ENCODE measurements at regions not wholly inside any gene's neighbourhood (a gene's known extent, or its start where the extent isn't known, plus 50 kb on each side); places are given as distances from the start of the nearest gene placed in this dataset.

DNA sequence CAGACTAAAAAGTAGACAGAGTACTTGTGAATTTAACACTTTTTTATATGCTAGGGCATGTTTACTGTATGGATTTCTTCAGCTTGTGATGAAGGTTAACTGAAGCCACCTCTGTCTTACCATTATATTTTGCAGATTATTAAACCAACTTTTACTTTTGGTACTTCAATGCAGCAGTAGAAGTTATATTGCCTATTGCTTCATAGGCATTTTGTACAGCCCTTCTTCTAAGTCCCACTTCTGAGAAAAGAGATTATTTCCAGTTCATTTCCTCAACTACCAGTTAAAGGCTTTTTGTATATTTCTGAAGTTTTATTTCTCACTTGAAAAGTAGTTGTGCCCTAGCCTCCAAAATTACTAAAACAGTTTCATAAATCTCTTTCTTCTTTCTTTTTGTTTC, 151.7 kb upstream of the FOXN2 start:
- DNase-seq (ENCODE audit: low spot score) (no peak), ATAC-seq (ENCODE audit: low FRiP score) (no peak)
- TF ChIP-seq, protein P1, sequence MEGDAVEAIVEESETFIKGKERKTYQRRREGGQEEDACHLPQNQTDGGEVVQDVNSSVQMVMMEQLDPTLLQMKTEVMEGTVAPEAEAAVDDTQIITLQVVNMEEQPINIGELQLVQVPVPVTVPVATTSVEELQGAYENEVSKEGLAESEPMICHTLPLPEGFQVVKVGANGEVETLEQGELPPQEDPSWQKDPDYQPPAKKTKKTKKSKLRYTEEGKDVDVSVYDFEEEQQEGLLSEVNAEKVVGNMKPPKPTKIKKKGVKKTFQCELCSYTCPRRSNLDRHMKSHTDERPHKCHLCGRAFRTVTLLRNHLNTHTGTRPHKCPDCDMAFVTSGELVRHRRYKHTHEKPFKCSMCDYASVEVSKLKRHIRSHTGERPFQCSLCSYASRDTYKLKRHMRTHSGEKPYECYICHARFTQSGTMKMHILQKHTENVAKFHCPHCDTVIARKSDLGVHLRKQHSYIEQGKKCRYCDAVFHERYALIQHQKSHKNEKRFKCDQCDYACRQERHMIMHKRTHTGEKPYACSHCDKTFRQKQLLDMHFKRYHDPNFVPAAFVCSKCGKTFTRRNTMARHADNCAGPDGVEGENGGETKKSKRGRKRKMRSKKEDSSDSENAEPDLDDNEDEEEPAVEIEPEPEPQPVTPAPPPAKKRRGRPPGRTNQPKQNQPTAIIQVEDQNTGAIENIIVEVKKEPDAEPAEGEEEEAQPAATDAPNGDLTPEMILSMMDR (IDR thresholded peaks at IDR 0.05), result no peak

DNA sequence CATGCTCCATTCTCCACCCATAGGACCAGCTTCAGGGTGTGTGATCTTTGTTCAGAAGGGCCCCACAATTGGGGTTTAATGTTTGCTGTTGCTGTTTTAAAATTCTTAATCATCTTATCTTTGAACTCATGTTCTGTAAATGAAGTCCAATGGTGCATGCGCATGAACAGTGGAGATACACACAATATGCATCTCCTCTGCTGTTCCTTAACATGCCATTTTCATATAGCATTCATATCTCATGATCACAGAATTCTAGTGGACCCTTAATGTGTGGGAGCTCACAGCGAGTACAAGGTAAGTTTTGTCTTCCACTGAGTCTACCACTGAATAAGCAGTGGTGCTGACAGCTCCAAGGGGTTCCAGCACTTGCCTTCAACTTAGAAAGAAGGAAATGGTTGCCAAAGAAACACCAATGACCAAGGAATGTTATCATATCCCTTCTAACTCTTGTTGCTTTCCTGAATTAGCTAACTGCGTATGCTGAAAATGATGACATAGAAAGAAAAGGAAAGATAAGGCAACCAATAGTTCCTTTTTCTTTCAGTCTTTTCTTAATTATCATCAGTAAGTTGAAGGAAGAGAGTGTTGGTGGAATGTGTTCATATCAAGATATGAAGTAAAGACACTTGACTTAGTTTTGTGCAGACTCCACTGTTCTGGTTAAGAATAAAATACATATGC, 149.3 kb upstream of the FOXN2 start:
- DNase-seq (ENCODE audit: low spot score) (no peak), ATAC-seq (ENCODE audit: low FRiP score) (no peak)
- TF ChIP-seq, protein P1 (IDR thresholded peaks at IDR 0.05), result no peak

DNA sequence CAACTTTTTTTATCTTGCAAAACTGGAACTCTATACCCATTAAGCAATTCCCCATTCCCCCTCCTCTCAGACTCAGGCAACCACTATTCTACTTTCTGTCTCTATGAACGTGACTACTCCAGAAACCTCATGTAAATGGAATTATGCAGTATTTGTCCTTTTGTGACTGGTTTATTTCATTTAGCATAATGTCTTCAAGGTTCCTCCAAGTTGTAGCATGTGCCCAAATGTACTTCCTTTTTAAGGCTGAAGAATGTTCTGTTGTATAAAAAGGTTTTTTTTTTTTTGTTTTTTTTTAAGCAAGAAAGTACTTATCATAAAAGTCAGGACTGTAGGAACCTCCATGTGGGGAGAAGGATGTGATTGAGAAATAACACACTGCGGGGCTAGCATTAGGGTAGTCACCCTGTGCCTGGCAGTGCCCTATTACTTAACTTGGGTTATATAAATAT, 145.3 kb upstream of the FOXN2 start:
- TF ChIP-seq, protein P1 (IDR thresholded peaks at IDR 0.05), result no peak
- no peak for DNase-seq (ENCODE audit: low spot score)
- ATAC-seq (ENCODE audit: low FRiP score), result no peak

DNA sequence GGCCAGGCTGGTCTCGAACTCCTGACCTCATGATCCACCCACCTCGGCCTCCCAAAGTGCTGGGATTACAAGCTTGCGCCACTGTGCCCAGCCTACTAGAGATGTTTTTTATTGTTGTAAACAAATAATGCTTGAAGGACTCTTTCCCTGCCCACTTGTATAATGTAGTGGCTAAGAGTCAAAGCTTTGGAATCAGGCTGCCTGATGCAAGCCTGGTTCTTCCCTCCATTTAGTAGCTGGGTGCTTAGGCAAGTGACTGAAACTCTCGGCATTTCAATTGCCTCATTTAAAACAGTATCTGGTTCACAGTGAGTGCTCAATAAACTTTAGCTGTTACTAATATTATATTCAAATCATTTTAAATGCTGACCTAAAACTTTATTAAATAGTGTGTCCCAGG, 144.2 kb upstream of the FOXN2 start:
- TF ChIP-seq, protein P1 (IDR thresholded peaks at IDR 0.05), result no peak
- ATAC-seq (ENCODE audit: low FRiP score), result no peak
- DNase-seq (ENCODE audit: low spot score), result no peak

DNA sequence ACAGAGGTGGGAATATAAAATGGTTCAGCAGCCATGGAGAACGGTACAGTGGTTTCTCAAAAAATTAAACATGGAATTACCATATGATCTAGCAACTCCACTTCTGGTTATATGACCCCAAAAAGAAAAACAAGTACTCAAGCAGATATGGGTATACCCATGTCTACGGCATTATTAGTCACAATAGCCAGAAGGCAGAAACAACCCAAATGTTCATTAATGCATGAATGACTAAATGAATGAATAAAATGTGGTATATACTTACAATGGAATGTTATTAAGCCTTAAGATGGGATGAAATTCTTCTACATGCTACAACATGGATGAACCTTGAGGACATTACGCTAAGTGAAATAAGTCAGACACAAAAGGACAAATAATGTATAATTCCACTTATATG, 141.3 kb upstream of the FOXN2 start:
- ATAC-seq (ENCODE audit: low FRiP score) (no peak), DNase-seq (ENCODE audit: low spot score) (no peak)
- TF ChIP-seq, protein P1 (IDR thresholded peaks at IDR 0.05), result no peak

DNA sequence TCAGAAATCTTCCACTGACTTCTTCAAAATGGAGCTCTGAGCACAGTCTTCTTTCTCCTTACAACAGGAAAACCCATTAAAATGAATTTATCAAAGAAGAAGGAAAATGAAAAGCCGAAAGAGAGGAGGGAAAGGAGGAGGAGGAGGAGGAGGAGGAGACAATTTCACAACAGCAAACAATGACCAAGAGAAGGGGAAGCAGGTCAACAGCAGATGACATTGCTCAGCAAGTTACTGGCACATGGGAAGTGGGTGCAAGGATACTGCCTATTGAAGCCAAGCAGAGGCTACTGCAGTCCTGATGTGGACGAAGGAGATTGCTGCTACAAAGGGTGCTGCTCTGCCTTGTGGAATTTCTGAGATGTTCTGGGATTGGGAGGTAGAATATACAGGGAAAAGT, 140.0 kb upstream of the FOXN2 start:
- DNase-seq (ENCODE audit: low spot score), result no peak
- TF ChIP-seq, protein P1 (IDR thresholded peaks at IDR 0.05), result no peak
- ATAC-seq (ENCODE audit: low FRiP score), result no peak

DNA sequence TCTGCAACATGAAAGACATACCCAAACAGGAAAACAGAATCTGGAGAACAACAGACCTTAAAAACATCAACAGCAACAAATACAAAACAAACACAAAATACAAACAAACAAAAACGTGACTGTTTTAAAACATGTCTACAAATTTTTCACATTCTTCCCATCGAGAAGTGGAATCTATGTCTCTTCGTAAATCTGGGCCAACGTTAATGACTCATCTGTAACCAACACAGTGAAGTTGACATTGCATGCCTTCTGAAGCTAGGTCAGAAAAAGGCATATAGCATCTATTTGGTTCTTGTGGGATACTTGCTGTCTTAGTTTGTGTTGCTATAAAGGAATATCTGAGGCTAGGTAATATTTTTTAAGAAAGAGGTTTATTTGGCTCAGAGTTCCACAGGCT, 139.2 kb upstream of the FOXN2 start:
- DNase-seq (ENCODE audit: low spot score) (no peak), ATAC-seq (ENCODE audit: low FRiP score) (no peak)
- TF ChIP-seq, protein P1 (IDR thresholded peaks at IDR 0.05), result no peak

Data from omental fat pad (tissue), 3 donors.